ENCODE measurements at regions not wholly inside any gene's neighbourhood (a gene's known extent, or its start where the extent isn't known, plus 50 kb on each side); places are given as distances from the start of the nearest gene placed in this dataset.

- Mint-ChIP-seq H3K9me3 (no peaks in the 10 kb centered on the region), H3K27ac (no peak overlapping the region), H3K36me3 (no peaks in the 10 kb centered on the region), H3K4me1 (ENCODE audit: low read depth in 2 of 2) (no peaks in the 10 kb centered on the region), H3K27me3 (peaks cover 4 to 16% of the 10 kb centered on the region in 2 donors), H3K4me3 (no peak overlapping the region)
- DNase-seq (ENCODE audit: low spot score) (no peak), ATAC-seq (no peak)
Measured at GRCh38 chr2:72004976-72005375, 142.7 kb downstream of the CYP26B1 start.

- ATAC-seq (no peak), DNase-seq (ENCODE audit: low spot score) (no peak)
- H3K27me3 Mint-ChIP-seq: peaks cover 4 to 23% of the 10 kb centered on the region in 2 donors
- H3K4me1 Mint-ChIP-seq (ENCODE audit: low read depth in 2 of 2): no peaks in the 10 kb centered on the region
- H3K4me3 Mint-ChIP-seq: no peak overlapping the region
- H3K9me3 Mint-ChIP-seq: no peaks in the 10 kb centered on the region
- no peak overlapping the region for H3K27ac Mint-ChIP-seq
- H3K36me3 Mint-ChIP-seq: no peaks in the 10 kb centered on the region
Measured at GRCh38 chr2:72004201-72004915, 143.3 kb downstream of the CYP26B1 start.

- H3K9me3 Mint-ChIP-seq: no peaks in the 10 kb centered on the region
- H3K27me3 Mint-ChIP-seq: peaks cover 4 to 25% of the 10 kb centered on the region in 2 donors
- H3K4me3 Mint-ChIP-seq: no peak overlapping the region
- DNase-seq (ENCODE audit: low spot score): no peak
- ATAC-seq: no peak
- H3K4me1 Mint-ChIP-seq (ENCODE audit: low read depth in 2 of 2): no peaks in the 10 kb centered on the region
- no peaks in the 10 kb centered on the region for H3K36me3 Mint-ChIP-seq
- H3K27ac Mint-ChIP-seq: no peak overlapping the region
Measured at GRCh38 chr2:72003796-72004195, 143.9 kb downstream of the CYP26B1 start.

GRCh38 chr2:72003124-72003523, 144.5 kb downstream of the CYP26B1 start:
- H3K27ac Mint-ChIP-seq: no peak overlapping the region
- peaks cover 4 to 25% of the 10 kb centered on the region in 2 donors for H3K27me3 Mint-ChIP-seq

GRCh38 chr2:72001937-72002690, 145.5 kb downstream of the CYP26B1 start:
- no peaks in the 10 kb centered on the region for H3K4me1 Mint-ChIP-seq (ENCODE audit: low read depth in 2 of 2)
- H3K27ac Mint-ChIP-seq: no peak overlapping the region
- no peaks in the 10 kb centered on the region for H3K9me3 Mint-ChIP-seq
- ATAC-seq (no peak), DNase-seq (ENCODE audit: low spot score) (no peak)
- no peaks in the 10 kb centered on the region for H3K36me3 Mint-ChIP-seq
- no peak overlapping the region for H3K4me3 Mint-ChIP-seq
- H3K27me3 Mint-ChIP-seq: peaks cover 4 to 30% of the 10 kb centered on the region in 2 donors

More at GRCh38 chr2:72003124-72003523, 144.5 kb downstream of the CYP26B1 start:
- H3K4me3 Mint-ChIP-seq: no peak overlapping the region
- no peaks in the 10 kb centered on the region for H3K9me3 Mint-ChIP-seq
- ATAC-seq: no peak
- no peak for DNase-seq (ENCODE audit: low spot score)
- H3K4me1 Mint-ChIP-seq (ENCODE audit: low read depth in 2 of 2): no peaks in the 10 kb centered on the region
- H3K36me3 Mint-ChIP-seq: no peaks in the 10 kb centered on the region

- Mint-ChIP-seq H3K4me3 (no peak overlapping the region), H3K27ac (no peak overlapping the region), H3K36me3 (no peaks in the 10 kb centered on the region), H3K4me1 (ENCODE audit: low read depth in 2 of 2) (no peaks in the 10 kb centered on the region), H3K9me3 (no peaks in the 10 kb centered on the region), H3K27me3 (peaks cover 4 to 30% of the 10 kb centered on the region in 2 donors)
- DNase-seq (ENCODE audit: low spot score): no peak
- ATAC-seq: peak in 1 of 2 donors; percentile 35
Measured at GRCh38 chr2:72000110-72000509, 147.6 kb downstream of the CYP26B1 start.

GRCh38 chr2:71999580-71999979, 148.1 kb downstream of the CYP26B1 start:
- no peak overlapping the region for H3K27ac Mint-ChIP-seq
- no peaks in the 10 kb centered on the region for H3K36me3 Mint-ChIP-seq
- no peaks in the 10 kb centered on the region for H3K9me3 Mint-ChIP-seq
- no peaks in the 10 kb centered on the region for H3K4me1 Mint-ChIP-seq (ENCODE audit: low read depth in 2 of 2)
- DNase-seq (ENCODE audit: low spot score): no peak
- peaks cover 4 to 30% of the 10 kb centered on the region in 2 donors for H3K27me3 Mint-ChIP-seq
- no peak for ATAC-seq
- no peak overlapping the region for H3K4me3 Mint-ChIP-seq

- Mint-ChIP-seq H3K36me3 (no peaks in the 10 kb centered on the region), H3K4me3 (no peak overlapping the region), H3K9me3 (no peaks in the 10 kb centered on the region)
Measured at GRCh38 chr2:71997843-71998242, 149.8 kb downstream of the CYP26B1 start.

GRCh38 chr2:71995067-71995665, 152.5 kb downstream of the CYP26B1 start:
- Mint-ChIP-seq H3K9me3 (no peaks in the 10 kb centered on the region), H3K4me1 (ENCODE audit: low read depth in 2 of 2) (no peaks in the 10 kb centered on the region), H3K27ac (no peak overlapping the region), H3K36me3 (no peaks in the 10 kb centered on the region), H3K27me3 (peaks cover 0 to 16% of the 10 kb centered on the region in 2 donors), H3K4me3 (no peak overlapping the region)
- DNase-seq (ENCODE audit: low spot score) (no peak), ATAC-seq (no peak)

More at GRCh38 chr2:71997843-71998242, 149.8 kb downstream of the CYP26B1 start:
- no peak for ATAC-seq
- Mint-ChIP-seq H3K4me1 (ENCODE audit: low read depth in 2 of 2) (no peaks in the 10 kb centered on the region), H3K27ac (no peak overlapping the region), H3K27me3 (peaks cover 4 to 28% of the 10 kb centered on the region in 2 donors)
- no peak for DNase-seq (ENCODE audit: low spot score)

GRCh38 chr2:71992036-71992435, 155.6 kb downstream of the CYP26B1 start:
- H3K9me3 Mint-ChIP-seq: no peaks in the 10 kb centered on the region
- H3K36me3 Mint-ChIP-seq: no peaks in the 10 kb centered on the region
- H3K27me3 Mint-ChIP-seq: peaks cover 0 to 5% of the 10 kb centered on the region in 2 donors
- H3K27ac Mint-ChIP-seq: no peak overlapping the region
- H3K4me1 Mint-ChIP-seq (ENCODE audit: low read depth in 2 of 2): no peaks in the 10 kb centered on the region
- no peak for DNase-seq (ENCODE audit: low spot score)
- ATAC-seq: no peak
- H3K4me3 Mint-ChIP-seq: no peak overlapping the region

GRCh38 chr2:71991397-71991796, 156.3 kb downstream of the CYP26B1 start:
- no peak overlapping the region for H3K4me3 Mint-ChIP-seq
- H3K27me3 Mint-ChIP-seq: peaks cover 0 to 12% of the 10 kb centered on the region in 2 donors
- ATAC-seq: no peak
- H3K9me3 Mint-ChIP-seq: no peaks in the 10 kb centered on the region
- no peaks in the 10 kb centered on the region for H3K36me3 Mint-ChIP-seq
- DNase-seq (ENCODE audit: low spot score): no peak
- H3K4me1 Mint-ChIP-seq (ENCODE audit: low read depth in 2 of 2): no peaks in the 10 kb centered on the region
- no peak overlapping the region for H3K27ac Mint-ChIP-seq

- peaks cover 0 to 16% of the 10 kb centered on the region in 2 donors for H3K27me3 Mint-ChIP-seq
- H3K4me1 Mint-ChIP-seq (ENCODE audit: low read depth in 2 of 2): no peaks in the 10 kb centered on the region
Measured at GRCh38 chr2:71990826-71991225, 156.8 kb downstream of the CYP26B1 start.

GRCh38 chr2:71990122-71990521, 157.5 kb downstream of the CYP26B1 start:
- H3K9me3 Mint-ChIP-seq: no peaks in the 10 kb centered on the region
- ATAC-seq (no peak), DNase-seq (ENCODE audit: low spot score) (no peak)
- H3K4me3 Mint-ChIP-seq: no peak overlapping the region
- no peaks in the 10 kb centered on the region for H3K36me3 Mint-ChIP-seq
- no peaks in the 10 kb centered on the region for H3K4me1 Mint-ChIP-seq (ENCODE audit: low read depth in 2 of 2)
- H3K27ac Mint-ChIP-seq: no peak overlapping the region
- peaks cover 2 to 23% of the 10 kb centered on the region in 2 donors for H3K27me3 Mint-ChIP-seq

More at GRCh38 chr2:71990826-71991225, 156.8 kb downstream of the CYP26B1 start:
- no peaks in the 10 kb centered on the region for H3K9me3 Mint-ChIP-seq
- DNase-seq (ENCODE audit: low spot score) (no peak), ATAC-seq (no peak)
- no peaks in the 10 kb centered on the region for H3K36me3 Mint-ChIP-seq
- no peak overlapping the region for H3K4me3 Mint-ChIP-seq
- H3K27ac Mint-ChIP-seq: no peak overlapping the region

- Mint-ChIP-seq H3K27ac (no peak overlapping the region), H3K36me3 (no peaks in the 10 kb centered on the region), H3K27me3 (peaks cover 2 to 25% of the 10 kb centered on the region in 2 donors), H3K9me3 (no peaks in the 10 kb centered on the region), H3K4me1 (ENCODE audit: low read depth in 2 of 2) (no peaks in the 10 kb centered on the region), H3K4me3 (no peak overlapping the region)
- no peak for DNase-seq (ENCODE audit: low spot score)
- ATAC-seq: no peak
Measured at GRCh38 chr2:71989671-71990070, 158.0 kb downstream of the CYP26B1 start.

Data from natural killer cell treated with Interleukin-12 subunit alpha and Interleukin-12 subunit beta and Interleukin-15 and Interleukin-18, amount 100 ng/mL, for 72 hours (primary cell).